Natural killer cell (primary cell): ENCODE measurements at regions not wholly inside any gene's neighbourhood (a gene's known extent, or its start where the extent isn't known, plus 50 kb on each side); places are given as distances from the start of the nearest gene placed in this dataset.

Experiments used
- ATAC-seq, 3 donors: fragments of 150-1000 bp in 2 of 3; fragments of 200-7000 bp in 1 of 3; cut with Tn5 transposase; 1 replicate in 1 of 3; 2 replicates in 2 of 3; pipeline ENCODE4 v1.10.0; 2021; ENCODE audit warnings: mild to moderate bottlenecking in 2 of 3, moderate library complexity in 2 of 3
- DNase-seq, 2 donors: peaks; one replicate each; pipeline versions ENCODE4 v3.0.0 to v3.0.0-alpha.2; 2013 to 2021; ENCODE audit warnings: mixed read lengths in 1 of 2
- H3K27ac ChIP-seq: one replicate; pipeline ENCODE4 v1.5.1; 2013; ENCODE audit warnings: mild to moderate bottlenecking, low read length
- H3K27me3 ChIP-seq: one replicate; pipeline ENCODE4 v1.6.1; 2013; ENCODE audit warnings: low read length; ENCODE audit not compliant: control insufficient read depth, insufficient read depth
- H3K36me3 ChIP-seq: one replicate; pipeline ENCODE4 v1.6.1; 2013; ENCODE audit warnings: low read length; ENCODE audit not compliant: control insufficient read depth, insufficient read depth
- H3K4me1 ChIP-seq: one replicate; pipeline ENCODE4 v1.6.1; 2013; ENCODE audit warnings: low read length; ENCODE audit not compliant: control insufficient read depth, insufficient read depth
- H3K4me3 ChIP-seq: one replicate; pipeline ENCODE4 v1.5.1; 2013; ENCODE audit warnings: low read length
- H3K9me3 ChIP-seq: one replicate; pipeline ENCODE4 v1.6.1; 2013; ENCODE audit warnings: low read length; ENCODE audit not compliant: control insufficient read depth, insufficient read depth
- H3K27ac Mint-ChIP-seq, 2 donors: one replicate each; pipeline ENCODE4 v1.8.0; 2022; ENCODE audit warnings: mild to moderate bottlenecking in 2 of 2, mixed read lengths in 2 of 2, moderate library complexity in 1 of 2
- H3K27me3 Mint-ChIP-seq, 2 donors: one replicate each; pipeline ENCODE4 v1.8.0; 2022; ENCODE audit warnings: low read depth in 2 of 2, mixed read lengths in 2 of 2
- H3K36me3 Mint-ChIP-seq: one replicate; pipeline ENCODE4 v1.8.0; 2022; ENCODE audit warnings: mixed read lengths
- H3K4me1 Mint-ChIP-seq, 2 donors: one replicate each; pipeline ENCODE4 v1.8.0; 2022; ENCODE audit warnings: mixed read lengths in 2 of 2
- H3K4me3 Mint-ChIP-seq: one replicate; pipeline ENCODE4 v1.8.0; 2022; ENCODE audit warnings: mild to moderate bottlenecking, moderate library complexity, mixed read lengths
- H3K9me3 Mint-ChIP-seq, 2 donors: one replicate each; pipeline ENCODE4 v1.8.0; 2022; ENCODE audit warnings: mixed read lengths in 2 of 2
- WGBS: methylation state at CpG from one replicate; pipeline ENCODE4 v1.1.7; 2013; ENCODE audit warnings: missing lambda C conversion rate; ENCODE audit not compliant: insufficient coverage; 5-methylcytosine and 5-hydroxymethylcytosine counted together
- intact Hi-C: fragments of 100-400 bp; cut with micrococcal nuclease; formaldehyde crosslinking; loops from one replicate; pipeline ENCODE4 v1.14.2; 2022
- TF ChIP-seq, protein P1 (sequence below): fragments of 200-600 bp; IDR thresholded peaks from one replicate; pipeline ENCODE4 v1.8.0; 2022; ENCODE audit warnings: antibody characterized with exemption

DNA sequence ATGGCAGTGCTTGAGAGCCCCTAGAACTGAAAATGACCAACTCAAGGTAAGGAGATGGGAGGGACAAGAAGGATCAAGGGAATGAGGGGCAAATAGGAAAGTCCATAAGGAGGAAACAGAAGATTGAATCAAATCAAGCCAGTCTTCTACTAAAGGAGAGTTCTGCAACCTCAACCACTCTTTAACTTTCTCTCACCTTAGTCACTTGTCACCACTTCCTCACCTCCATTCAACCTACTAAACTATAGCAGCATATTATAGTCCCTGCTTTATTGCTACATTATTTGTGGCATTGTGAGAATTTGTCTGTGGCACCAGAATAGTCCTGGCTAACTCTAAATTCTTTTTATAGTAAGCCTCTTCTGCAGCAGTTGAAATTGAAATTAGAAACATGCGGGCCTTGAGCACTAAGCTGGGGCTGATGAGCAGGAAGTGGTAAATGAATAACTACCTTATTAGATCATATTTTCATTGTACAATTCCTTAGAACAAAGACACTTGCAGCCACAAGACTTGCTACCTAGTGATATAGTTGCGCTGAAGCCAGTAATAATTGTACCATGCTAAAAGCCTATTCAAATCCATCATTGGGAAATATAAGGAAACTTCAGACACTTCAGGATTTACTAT, 336.9 kb downstream of the ZNF674 start:
- peaks cover 0 to 8% of the 10 kb centered on the region in 2 donors for H3K4me1 Mint-ChIP-seq
- no peaks in the 10 kb centered on the region for H3K36me3 Mint-ChIP-seq
- H3K36me3 ChIP-seq, result no peaks in the 10 kb centered on the region
- H3K4me1 ChIP-seq, result no peaks in the 10 kb centered on the region
- WGBS, result no CpG with 5 or more reads among the region's 2 CpGs
- no peak overlapping the region for H3K27ac ChIP-seq
- H3K9me3 Mint-ChIP-seq, result no peaks in the 10 kb centered on the region
- no peak overlapping the region for H3K27ac Mint-ChIP-seq
- ATAC-seq, result peak in 1 of 3 donors; percentile 34
- TF ChIP-seq, protein P1, sequence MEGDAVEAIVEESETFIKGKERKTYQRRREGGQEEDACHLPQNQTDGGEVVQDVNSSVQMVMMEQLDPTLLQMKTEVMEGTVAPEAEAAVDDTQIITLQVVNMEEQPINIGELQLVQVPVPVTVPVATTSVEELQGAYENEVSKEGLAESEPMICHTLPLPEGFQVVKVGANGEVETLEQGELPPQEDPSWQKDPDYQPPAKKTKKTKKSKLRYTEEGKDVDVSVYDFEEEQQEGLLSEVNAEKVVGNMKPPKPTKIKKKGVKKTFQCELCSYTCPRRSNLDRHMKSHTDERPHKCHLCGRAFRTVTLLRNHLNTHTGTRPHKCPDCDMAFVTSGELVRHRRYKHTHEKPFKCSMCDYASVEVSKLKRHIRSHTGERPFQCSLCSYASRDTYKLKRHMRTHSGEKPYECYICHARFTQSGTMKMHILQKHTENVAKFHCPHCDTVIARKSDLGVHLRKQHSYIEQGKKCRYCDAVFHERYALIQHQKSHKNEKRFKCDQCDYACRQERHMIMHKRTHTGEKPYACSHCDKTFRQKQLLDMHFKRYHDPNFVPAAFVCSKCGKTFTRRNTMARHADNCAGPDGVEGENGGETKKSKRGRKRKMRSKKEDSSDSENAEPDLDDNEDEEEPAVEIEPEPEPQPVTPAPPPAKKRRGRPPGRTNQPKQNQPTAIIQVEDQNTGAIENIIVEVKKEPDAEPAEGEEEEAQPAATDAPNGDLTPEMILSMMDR, result no peak
- no peak overlapping the region for H3K4me3 Mint-ChIP-seq
- DNase-seq, result peak in 1 of 2 donors; percentile 4
- no peak overlapping the region for H3K4me3 ChIP-seq
- intact Hi-C loops, result no loop called here
- H3K27me3 Mint-ChIP-seq, result peaks cover 3 to 28% of the 10 kb centered on the region in 2 donors
- H3K9me3 ChIP-seq, result no peaks in the 10 kb centered on the region
- H3K27me3 ChIP-seq, result no peaks in the 10 kb centered on the region

DNA sequence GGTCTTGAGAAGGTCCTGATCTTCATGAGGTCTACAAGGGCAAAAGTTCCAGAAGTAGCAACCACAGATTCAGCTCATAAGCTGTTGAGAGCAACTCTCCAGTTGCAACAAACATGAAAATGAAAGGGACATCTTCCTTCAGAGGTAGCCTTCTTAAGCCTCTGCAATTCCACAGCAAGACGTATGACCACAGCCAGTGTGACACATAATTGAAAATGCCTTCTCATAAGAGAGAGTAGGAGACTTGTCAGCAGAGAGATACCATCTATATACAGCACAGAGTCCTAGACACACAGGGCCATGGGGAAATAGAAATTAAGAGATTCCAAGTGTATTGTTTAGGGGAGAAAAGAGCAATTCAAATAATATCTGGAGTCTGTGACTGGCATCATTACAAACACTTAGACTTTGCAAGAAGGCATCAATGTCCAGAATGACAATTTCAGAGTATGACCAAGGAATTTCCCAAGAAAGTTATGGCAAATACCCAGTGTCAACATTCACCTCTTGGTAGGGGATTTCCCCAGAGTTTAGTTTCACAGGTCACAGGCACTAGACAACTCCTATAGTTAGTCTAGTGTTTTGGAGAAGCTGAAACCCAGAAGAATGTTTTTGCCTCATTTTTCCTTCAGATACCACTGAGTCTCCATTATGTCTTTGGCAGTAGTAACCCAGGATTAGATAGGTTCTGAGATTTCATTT, 340.3 kb downstream of the ZNF674 start:
- Mint-ChIP-seq H3K4me1 (peaks cover 0 to 8% of the 10 kb centered on the region in 2 donors), H3K36me3 (no peaks in the 10 kb centered on the region), H3K27me3 (peaks cover 6 to 31% of the 10 kb centered on the region in 2 donors), H3K4me3 (no peak overlapping the region), H3K27ac (no peak overlapping the region), H3K9me3 (no peaks in the 10 kb centered on the region)
- Histone ChIP-seq H3K27me3 (no peaks in the 10 kb centered on the region), H3K4me3 (no peak overlapping the region), H3K36me3 (no peaks in the 10 kb centered on the region), H3K27ac (no peak overlapping the region), H3K9me3 (no peaks in the 10 kb centered on the region), H3K4me1 (no peaks in the 10 kb centered on the region)
- TF ChIP-seq, protein P1, result no peak
- intact Hi-C loops, result no loop called here
- ATAC-seq (peak in 1 of 3 donors; percentile 25), DNase-seq (no peak)
- 33% methylated on average over 1 of the region's 1 CpG for WGBS

DNA sequence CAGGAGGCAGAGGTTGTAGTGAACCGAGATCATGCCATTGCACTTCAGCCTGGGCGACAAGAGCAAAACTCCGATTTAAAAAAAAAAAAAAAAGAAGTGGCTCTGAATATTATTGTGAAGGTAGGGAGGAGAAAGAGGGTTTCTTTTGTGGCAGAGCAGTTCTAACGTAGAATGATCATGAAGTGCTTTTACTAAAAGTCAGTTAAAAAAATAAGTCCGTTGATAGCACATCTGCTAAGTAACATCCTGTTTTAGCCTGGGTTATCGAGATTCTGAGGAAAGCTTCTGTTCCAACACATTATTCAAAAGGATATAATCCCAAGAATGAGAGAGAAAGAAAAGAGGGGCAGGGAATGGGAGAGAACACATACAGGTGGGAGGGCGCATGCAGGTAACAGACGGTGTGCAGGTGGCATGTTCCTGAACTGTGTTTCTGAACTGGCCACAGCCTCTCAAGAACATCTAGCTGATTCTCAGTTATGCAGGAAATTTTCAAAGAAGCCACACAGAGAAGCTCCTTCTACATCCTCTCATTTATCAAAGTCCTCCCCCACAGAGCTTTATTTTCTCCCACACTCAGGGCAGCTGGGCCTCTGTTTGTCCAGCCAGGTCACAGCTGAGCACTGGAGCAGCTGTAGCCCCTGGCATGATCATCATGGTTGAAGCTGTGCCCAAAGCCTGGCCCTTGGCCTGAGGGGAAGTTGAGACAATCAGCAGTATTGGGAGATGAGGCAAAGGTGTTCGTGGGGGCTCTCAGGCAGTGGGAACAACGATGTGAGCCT, 342.3 kb downstream of the ZNF674 start:
- Mint-ChIP-seq H3K4me1 (no peaks in the 10 kb centered on the region), H3K9me3 (no peaks in the 10 kb centered on the region), H3K27ac (no peak overlapping the region), H3K4me3 (no peak overlapping the region), H3K36me3 (no peaks in the 10 kb centered on the region), H3K27me3 (peaks cover 6 to 31% of the 10 kb centered on the region in 2 donors)
- H3K9me3 ChIP-seq, result no peaks in the 10 kb centered on the region
- ATAC-seq, result no peak
- H3K36me3 ChIP-seq, result no peaks in the 10 kb centered on the region
- no peaks in the 10 kb centered on the region for H3K27me3 ChIP-seq
- no peak overlapping the region for H3K4me3 ChIP-seq
- H3K4me1 ChIP-seq, result no peaks in the 10 kb centered on the region
- no peak for DNase-seq
- WGBS, result 56% methylated on average over 8 of the region's 10 CpGs
- H3K27ac ChIP-seq, result no peak overlapping the region
- TF ChIP-seq, protein P1, result no peak
- intact Hi-C loops, result no loop called here
